ENCODE measurements at regions not wholly inside any gene's neighbourhood (a gene's known extent, or its start where the extent isn't known, plus 50 kb on each side); places are given as distances from the start of the nearest gene placed in this dataset.
A peak's percentile ranks its signal among the peaks of the same experiment; 100 is the strongest.

DNA sequence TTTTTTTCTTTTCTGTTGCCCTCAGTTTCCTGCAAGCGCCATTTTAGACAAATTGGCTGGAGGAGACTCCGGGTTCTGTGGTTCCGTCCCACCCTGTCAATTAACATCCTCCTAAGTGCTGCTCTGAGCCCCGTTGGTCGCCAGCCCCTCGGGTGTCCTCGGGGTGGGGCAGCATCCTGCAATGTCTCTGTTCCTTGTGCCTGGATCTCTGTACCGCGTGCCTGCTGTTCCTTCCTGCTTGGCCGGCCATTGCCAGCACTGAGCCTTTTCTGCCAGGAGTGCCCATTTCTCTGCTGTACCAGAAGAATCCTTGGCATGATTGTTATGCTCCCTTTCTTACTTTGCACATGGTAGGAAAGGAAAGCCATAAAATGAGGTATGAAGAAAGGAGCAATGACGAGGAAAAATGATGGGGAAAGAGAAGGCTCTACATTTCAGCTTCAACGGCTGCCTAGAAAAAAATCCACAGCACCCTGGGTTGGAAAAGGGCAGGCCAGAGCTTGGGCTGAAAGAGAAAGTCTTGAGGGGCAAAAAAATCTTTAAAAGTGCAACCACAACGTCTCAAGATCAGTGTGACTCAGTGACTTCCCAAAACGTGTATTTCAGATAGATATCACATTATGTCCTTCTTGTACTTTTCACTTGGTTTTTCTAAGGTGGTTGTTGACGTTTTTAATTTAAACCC, 256.7 kb downstream of the CLIC5 start:
- DNase-seq (ENCODE audit: low spot score in 2 of 2): no peak
- no peaks in the 10 kb centered on the region for H3K9me3 ChIP-seq
- H3K27ac ChIP-seq: peak overlapping the region; percentile 42
- no peak overlapping the region for H3K4me3 ChIP-seq
- peaks cover 10% of the 10 kb centered on the region for H3K4me1 ChIP-seq
- 59% methylated on average over 15 of the region's 15 CpGs for WGBS
- TF ChIP-seq POLR2A (IDR thresholded peaks at IDR 0.05): no peak
- TF ChIP-seq POLR2AphosphoS5 (IDR thresholded peaks at IDR 0.05): no peak
- TF ChIP-seq, protein P1, sequence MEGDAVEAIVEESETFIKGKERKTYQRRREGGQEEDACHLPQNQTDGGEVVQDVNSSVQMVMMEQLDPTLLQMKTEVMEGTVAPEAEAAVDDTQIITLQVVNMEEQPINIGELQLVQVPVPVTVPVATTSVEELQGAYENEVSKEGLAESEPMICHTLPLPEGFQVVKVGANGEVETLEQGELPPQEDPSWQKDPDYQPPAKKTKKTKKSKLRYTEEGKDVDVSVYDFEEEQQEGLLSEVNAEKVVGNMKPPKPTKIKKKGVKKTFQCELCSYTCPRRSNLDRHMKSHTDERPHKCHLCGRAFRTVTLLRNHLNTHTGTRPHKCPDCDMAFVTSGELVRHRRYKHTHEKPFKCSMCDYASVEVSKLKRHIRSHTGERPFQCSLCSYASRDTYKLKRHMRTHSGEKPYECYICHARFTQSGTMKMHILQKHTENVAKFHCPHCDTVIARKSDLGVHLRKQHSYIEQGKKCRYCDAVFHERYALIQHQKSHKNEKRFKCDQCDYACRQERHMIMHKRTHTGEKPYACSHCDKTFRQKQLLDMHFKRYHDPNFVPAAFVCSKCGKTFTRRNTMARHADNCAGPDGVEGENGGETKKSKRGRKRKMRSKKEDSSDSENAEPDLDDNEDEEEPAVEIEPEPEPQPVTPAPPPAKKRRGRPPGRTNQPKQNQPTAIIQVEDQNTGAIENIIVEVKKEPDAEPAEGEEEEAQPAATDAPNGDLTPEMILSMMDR (IDR thresholded peaks at IDR 0.05): no peak
- H3K36me3 ChIP-seq: no peaks in the 10 kb centered on the region
- H3K27me3 ChIP-seq: no peaks in the 10 kb centered on the region

DNA sequence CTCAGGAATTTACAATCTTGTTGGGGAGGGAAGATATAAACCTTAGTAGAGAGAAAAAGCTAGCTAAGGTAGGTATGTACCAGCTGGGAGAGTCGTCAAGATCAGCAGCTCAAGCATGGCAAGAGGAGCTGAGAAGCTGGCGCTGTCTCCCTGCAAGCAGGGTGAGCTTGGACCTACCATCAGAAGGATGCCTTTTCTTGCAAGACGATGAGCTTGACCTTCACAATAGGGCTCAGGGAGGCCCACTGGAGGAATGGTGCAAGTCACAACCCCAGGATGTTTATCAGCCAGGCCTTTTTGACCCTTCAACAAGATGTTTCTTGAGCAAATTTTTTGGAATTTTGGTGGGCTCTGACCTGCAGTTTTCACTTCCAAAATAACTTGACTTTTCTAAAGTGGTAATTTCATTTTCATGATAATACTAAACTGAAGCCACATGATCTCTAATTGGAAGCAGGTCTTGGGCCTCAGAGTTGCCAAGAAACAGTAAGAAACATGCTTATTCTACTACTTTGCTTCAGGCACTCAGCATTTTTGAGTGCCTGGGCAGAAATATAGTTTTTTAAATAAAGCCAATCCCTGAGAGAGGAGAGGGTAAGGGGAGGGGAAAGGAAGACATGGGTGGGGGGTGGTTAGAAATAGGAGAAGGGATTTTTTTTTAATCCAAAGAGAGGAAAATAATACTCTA, 258.1 kb downstream of the CLIC5 start:
- no peaks in the 10 kb centered on the region for H3K27me3 ChIP-seq
- H3K4me3 ChIP-seq: no peak overlapping the region
- no peaks in the 10 kb centered on the region for H3K9me3 ChIP-seq
- no peak overlapping the region for H3K27ac ChIP-seq
- 59% methylated on average over 3 of the region's 3 CpGs for WGBS
- DNase-seq (ENCODE audit: low spot score in 2 of 2): no peak
- no peak for TF ChIP-seq EP300 (IDR thresholded peaks at IDR 0.05)
- no peak for TF ChIP-seq POLR2A (IDR thresholded peaks at IDR 0.05)
- TF ChIP-seq, protein P1 (IDR thresholded peaks at IDR 0.05): no peak
- TF ChIP-seq POLR2AphosphoS5 (IDR thresholded peaks at IDR 0.05): no peak
- H3K4me1 ChIP-seq: peaks cover 10% of the 10 kb centered on the region
- H3K36me3 ChIP-seq: no peaks in the 10 kb centered on the region

DNA sequence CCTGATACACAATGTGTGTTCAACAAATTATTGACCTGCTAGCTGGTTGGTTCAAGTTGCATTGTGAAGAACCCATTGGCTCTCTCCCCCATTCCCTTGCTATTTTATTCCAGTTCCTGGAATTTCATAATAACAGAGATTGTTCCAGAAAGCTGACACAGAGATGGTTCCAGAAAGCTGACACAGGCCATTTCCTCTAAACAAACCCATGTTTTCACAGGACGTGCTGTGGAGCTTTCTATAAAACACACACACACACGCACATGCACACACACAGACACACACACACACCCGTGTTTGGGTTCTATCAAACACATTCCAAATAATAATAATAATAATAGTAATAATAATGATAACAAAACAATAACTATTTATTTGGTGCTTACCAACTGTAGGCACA, 259.1 kb downstream of the CLIC5 start:
- WGBS: 64% methylated on average over 3 of the region's 3 CpGs
- TF ChIP-seq EP300 (IDR thresholded peaks at IDR 0.05): no peak
- TF ChIP-seq POLR2A (IDR thresholded peaks at IDR 0.05): no peak
- TF ChIP-seq, protein P1 (IDR thresholded peaks at IDR 0.05): no peak
- TF ChIP-seq POLR2AphosphoS5 (IDR thresholded peaks at IDR 0.05): no peak
- no peaks in the 10 kb centered on the region for H3K9me3 ChIP-seq
- peaks cover 10% of the 10 kb centered on the region for H3K4me1 ChIP-seq
- H3K27ac ChIP-seq: no peak overlapping the region
- DNase-seq (ENCODE audit: low spot score in 2 of 2): no peak
- H3K4me3 ChIP-seq: no peak overlapping the region
- H3K27me3 ChIP-seq: no peaks in the 10 kb centered on the region
- H3K36me3 ChIP-seq: no peaks in the 10 kb centered on the region

DNA sequence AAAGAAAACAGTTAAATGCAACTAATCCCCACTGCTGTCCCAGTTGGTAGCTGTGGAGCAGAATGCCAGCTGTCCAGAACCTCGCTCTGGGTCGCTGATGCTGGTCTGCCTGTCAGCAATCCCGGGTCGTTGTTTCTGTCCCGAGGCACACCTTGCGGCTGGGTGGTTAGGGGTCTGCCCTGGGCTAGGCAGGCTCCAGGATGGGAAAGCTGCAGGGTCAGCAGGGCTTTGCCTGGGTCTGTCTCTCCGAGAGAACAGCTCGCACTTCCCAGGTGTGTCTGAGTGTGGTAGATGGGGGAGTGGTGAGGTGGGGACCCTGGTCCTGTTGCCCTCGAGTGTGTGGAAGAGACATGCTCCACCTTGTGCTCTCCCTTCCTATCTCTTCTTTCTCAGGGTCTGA, 261.2 kb downstream of the CLIC5 start:
- 86% methylated on average over 8 of the region's 9 CpGs for WGBS
- Histone ChIP-seq H3K4me1 (peaks cover 10% of the 10 kb centered on the region), H3K36me3 (no peaks in the 10 kb centered on the region), H3K27me3 (no peaks in the 10 kb centered on the region), H3K9me3 (no peaks in the 10 kb centered on the region), H3K4me3 (no peak overlapping the region), H3K27ac (no peak overlapping the region)
- TF ChIP-seq, protein P1 (IDR thresholded peaks at IDR 0.05): no peak
- TF ChIP-seq EP300 (IDR thresholded peaks at IDR 0.05): no peak
- TF ChIP-seq POLR2A (IDR thresholded peaks at IDR 0.05): no peak
- no peak for TF ChIP-seq POLR2AphosphoS5 (IDR thresholded peaks at IDR 0.05)
- DNase-seq (ENCODE audit: low spot score in 2 of 2): no peak

DNA sequence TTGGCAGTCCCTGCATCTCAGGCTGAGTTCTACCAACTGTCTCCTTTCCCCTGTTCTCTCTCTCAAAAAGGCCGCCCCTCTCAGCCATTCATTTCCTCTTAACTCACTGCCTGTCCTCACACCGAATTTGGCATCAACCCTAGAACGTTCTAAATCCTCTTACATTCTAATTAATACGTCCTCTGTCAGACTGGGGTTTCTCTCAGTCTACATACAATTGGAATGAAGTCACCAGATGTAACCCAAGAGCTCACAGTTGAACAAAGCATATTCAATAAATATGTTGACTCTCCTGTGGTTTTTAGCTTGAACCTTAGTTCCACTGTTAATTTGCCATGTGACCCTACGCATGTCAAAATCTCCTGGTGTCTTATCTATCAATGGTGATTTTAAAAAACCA, 269.6 kb downstream of the CLIC5 start:
- H3K4me3 ChIP-seq: no peak overlapping the region
- 65% methylated on average over 5 of the region's 5 CpGs for WGBS
- H3K36me3 ChIP-seq: no peaks in the 10 kb centered on the region
- no peaks in the 10 kb centered on the region for H3K9me3 ChIP-seq
- no peak for TF ChIP-seq EP300 (IDR thresholded peaks at IDR 0.05)
- no peak for TF ChIP-seq POLR2AphosphoS5 (IDR thresholded peaks at IDR 0.05)
- TF ChIP-seq POLR2A (IDR thresholded peaks at IDR 0.05): no peak
- TF ChIP-seq, protein P1 (IDR thresholded peaks at IDR 0.05): no peak
- H3K27ac ChIP-seq: no peak overlapping the region
- no peaks in the 10 kb centered on the region for H3K27me3 ChIP-seq
- DNase-seq (ENCODE audit: low spot score in 2 of 2): no peak
- H3K4me1 ChIP-seq: peaks cover 19% of the 10 kb centered on the region
